Neural cell (in vitro differentiated cells): ENCODE measurements at regions not wholly inside any gene's neighbourhood (a gene's known extent, or its start where the extent isn't known, plus 50 kb on each side); places are given as distances from the start of the nearest gene placed in this dataset.

Experiments used
- H2AFZ ChIP-seq: fragments of 200-600, 300-800 bp; sonication (generic), shearing (Covaris generic); 2 replicates; pipeline ENCODE4 v1.6.0; 2014; ENCODE audit warnings: low read depth, mild to moderate bottlenecking, antibody characterized with exemption, low read length, moderate library complexity
- H3F3A ChIP-seq: fragments of 200-600 bp; shearing (Covaris generic); 2 replicates; pipeline ENCODE4 v1.6.1; 2016; ENCODE audit warnings: mild to moderate bottlenecking, moderate library complexity, mixed read lengths, antibody characterized with exemption, low read length; ENCODE audit not compliant: insufficient read depth, poor library complexity, severe bottlenecking
- H3K27ac ChIP-seq: fragments of 200-600, 300-800 bp; sonication (generic), shearing (Covaris generic); 2 replicates; pipeline ENCODE4 v1.5.1; 2014; ENCODE audit warnings: mild to moderate bottlenecking, low read length, moderate library complexity
- H3K27me3 ChIP-seq: fragments of 300-800, 200-600 bp; sonication (generic), shearing (Covaris generic); 2 replicates; pipeline ENCODE4 v1.6.0; 2014; ENCODE audit warnings: mild to moderate bottlenecking, low read depth, low read length, moderate library complexity; ENCODE audit not compliant: insufficient read depth
- H3K36me3 ChIP-seq: fragments of 300-800, 200-600 bp; sonication (generic), shearing (Covaris generic); 2 replicates; pipeline ENCODE4 v1.5.1; 2014; ENCODE audit warnings: mild to moderate bottlenecking, antibody characterized with exemption, low read length, moderate library complexity; ENCODE audit not compliant: insufficient read depth
- H3K4me2 ChIP-seq: fragments of 300-800, 200-600 bp; sonication (generic), shearing (Covaris generic); 2 replicates; pipeline ENCODE4 v1.6.0; 2014; ENCODE audit warnings: mild to moderate bottlenecking, low read length
- H3K4me3 ChIP-seq: fragments of 300-800, 200-600 bp; sonication (generic), shearing (Covaris generic); 2 replicates; pipeline ENCODE4 v1.5.1; 2014; ENCODE audit warnings: mild to moderate bottlenecking, low read length, moderate library complexity
- H3K79me2 ChIP-seq: fragments of 200-600 bp; shearing (Covaris generic); replicated peaks from 2 replicates; pipeline ENCODE4 v1.6.0; 2014; ENCODE audit warnings: mild to moderate bottlenecking, low read length, moderate library complexity; ENCODE audit not compliant: insufficient read depth
- H3K9ac ChIP-seq: fragments of 300-800, 200-600 bp; sonication (generic), shearing (Covaris generic); 2 replicates; pipeline ENCODE4 v1.6.1; 2016; ENCODE audit warnings: mild to moderate bottlenecking, low read length, mixed read lengths
- H3K9me2 ChIP-seq: fragments of 200-600 bp; shearing (Covaris generic); 2 replicates; pipeline ENCODE4 v1.6.1; 2016; ENCODE audit warnings: mild to moderate bottlenecking, low read length, mixed read lengths; ENCODE audit not compliant: insufficient read depth
- H3K9me3 ChIP-seq: fragments of 200-600, 300-800 bp; sonication (generic), shearing (Covaris generic); 2 replicates; pipeline ENCODE4 v1.6.1; 2016; ENCODE audit warnings: mild to moderate bottlenecking, mixed run types, low read length, moderate library complexity, mixed read lengths
- H4K20me1 ChIP-seq: fragments of 200-600 bp; shearing (Covaris generic); 2 replicates; pipeline ENCODE4 v1.6.1; 2016; ENCODE audit warnings: mild to moderate bottlenecking, mixed run types; ENCODE audit not compliant: insufficient read depth
- CTCF ChIP-seq: fragments of 450-650 bp; IDR thresholded peaks from 2 replicates; pipeline ENCODE4 v1.5.1; 2014; ENCODE audit warnings: antibody characterized with exemption, mild to moderate bottlenecking, moderate library complexity; ENCODE audit not compliant: poor library complexity, severe bottlenecking
- EP300 ChIP-seq: fragments of 450-650 bp; conservative IDR thresholded peaks from 2 replicates; pipeline ENCODE4 v1.6.1; 2014; ENCODE audit warnings: antibody characterized with exemption, mild to moderate bottlenecking, moderate library complexity; ENCODE audit not compliant: poor library complexity, severe bottlenecking
- EZH2 ChIP-seq: fragments of 200-600, 300-800 bp; shearing (Covaris generic), sonication (generic); IDR thresholded peaks from 2 replicates; pipeline ENCODE4 v1.6.1; 2014; ENCODE audit warnings: antibody characterized with exemption, low read length, borderline replicate concordance, mild to moderate bottlenecking; ENCODE audit not compliant: insufficient read depth, poor library complexity, severe bottlenecking
- MXI1 ChIP-seq: fragments of 450-650 bp; conservative IDR thresholded peaks from 2 replicates; pipeline ENCODE4 v1.6.1; 2014; ENCODE audit warnings: antibody characterized with exemption, mild to moderate bottlenecking; ENCODE audit not compliant: poor library complexity, severe bottlenecking
- POLR2AphosphoS5 ChIP-seq: IDR thresholded peaks from 2 replicates; pipeline ENCODE4 v1.6.1; 2012
- RAD21 ChIP-seq: fragments of 450-650 bp; conservative IDR thresholded peaks from 2 replicates; pipeline ENCODE4 v1.6.1; 2014; ENCODE audit warnings: antibody characterized with exemption, mild to moderate bottlenecking, moderate library complexity
- REST ChIP-seq: IDR thresholded peaks from 2 replicates; pipeline ENCODE4 v1.6.1; 2012; ENCODE audit warnings: borderline replicate concordance
- SMC3 ChIP-seq: fragments of 450-650 bp; conservative IDR thresholded peaks from 2 replicates; pipeline ENCODE4 v1.6.1; 2014; ENCODE audit warnings: antibody characterized with exemption, mild to moderate bottlenecking, moderate library complexity; ENCODE audit not compliant: poor library complexity
- TAF1 ChIP-seq: IDR thresholded peaks from 2 replicates; pipeline ENCODE4 v1.6.1; 2012; ENCODE audit warnings: low read depth

- no peak for TF ChIP-seq CTCF
- TF ChIP-seq POLR2AphosphoS5 = no peak
- TF ChIP-seq SMC3 = no peak
- TF ChIP-seq RAD21 = no peak
- TF ChIP-seq EP300 = no peak
- H3K27me3 ChIP-seq = peaks cover 5% of the 10 kb centered on the region
Observed at GRCh38 chr15:96638793-96639192, 308.3 kb downstream of the NR2F2 start.

GRCh38 chr15:96645796-96646195 is 315.3 kb downstream of the NR2F2 start:
- H3K9ac ChIP-seq = no peak overlapping the region
- peak; percentile 37 for TF ChIP-seq EP300
- TF ChIP-seq POLR2AphosphoS5 = no peak
- TF ChIP-seq EZH2 = no peak
- H3K36me3 ChIP-seq = no peaks in the 10 kb centered on the region
- H3K4me3 ChIP-seq = no peak overlapping the region
- no peaks in the 10 kb centered on the region for H3K9me2 ChIP-seq
- H3K27ac ChIP-seq = no peak overlapping the region
- no peak overlapping the region for H2AFZ ChIP-seq
- no peaks in the 10 kb centered on the region for H4K20me1 ChIP-seq
- no peak overlapping the region for H3K4me2 ChIP-seq
- no peaks in the 10 kb centered on the region for H3K27me3 ChIP-seq
- H3F3A ChIP-seq = no peaks in the 10 kb centered on the region
- H3K79me2 ChIP-seq = no peaks in the 10 kb centered on the region
- no peaks in the 10 kb centered on the region for H3K9me3 ChIP-seq

More at GRCh38 chr15:96638793-96639192, 308.3 kb downstream of the NR2F2 start:
- Histone ChIP-seq H4K20me1 (no peaks in the 10 kb centered on the region), H3K9ac (no peak overlapping the region), H3K36me3 (no peaks in the 10 kb centered on the region), H2AFZ (no peak overlapping the region), H3K4me3 (no peak overlapping the region), H3K9me2 (no peaks in the 10 kb centered on the region), H3K27ac (no peak overlapping the region), H3K79me2 (no peaks in the 10 kb centered on the region), H3K9me3 (no peaks in the 10 kb centered on the region), H3F3A (no peaks in the 10 kb centered on the region), H3K4me2 (no peak overlapping the region)

- Histone ChIP-seq H3K9ac (no peak overlapping the region), H3K79me2 (no peaks in the 10 kb centered on the region), H3F3A (no peaks in the 10 kb centered on the region), H3K4me3 (no peak overlapping the region), H4K20me1 (no peaks in the 10 kb centered on the region), H3K27me3 (no peaks in the 10 kb centered on the region), H3K36me3 (no peaks in the 10 kb centered on the region), H3K9me3 (no peaks in the 10 kb centered on the region), H3K4me2 (no peak overlapping the region), H3K9me2 (no peaks in the 10 kb centered on the region), H3K27ac (no peak overlapping the region), H2AFZ (no peak overlapping the region)
- TF ChIP-seq CTCF = no peak
- no peak for TF ChIP-seq TAF1
- TF ChIP-seq RAD21 = no peak
- TF ChIP-seq MXI1 = no peak
- TF ChIP-seq EP300 = no peak
- no peak for TF ChIP-seq REST
- TF ChIP-seq SMC3 = no peak
- TF ChIP-seq POLR2AphosphoS5 = no peak
- no peak for TF ChIP-seq EZH2
Observed at GRCh38 chr15:96648866-96649265, 318.4 kb downstream of the NR2F2 start.
